Choroid plexus epithelial cell (primary cell): ENCODE measurements at regions not wholly inside any gene's neighbourhood (a gene's known extent, or its start where the extent isn't known, plus 50 kb on each side); places are given as distances from the start of the nearest gene placed in this dataset.

Experiments
- DNase-seq: peaks from one replicate; pipeline ENCODE4 v3.0.0-alpha.2; 2010; ENCODE audit warnings: low read depth
- H3K4me3 ChIP-seq: 2 replicates; pipeline ENCODE4 v1.5.1; 2011; ENCODE audit warnings: low read depth, mild to moderate bottlenecking, control low read depth, low read length, moderate library complexity
- CTCF ChIP-seq: conservative IDR thresholded peaks from 2 replicates; pipeline ENCODE4 v1.5.1; 2011; ENCODE audit warnings: low read depth, mild to moderate bottlenecking, control low read depth, inconsistent platforms, low read length, moderate library complexity

DNA sequence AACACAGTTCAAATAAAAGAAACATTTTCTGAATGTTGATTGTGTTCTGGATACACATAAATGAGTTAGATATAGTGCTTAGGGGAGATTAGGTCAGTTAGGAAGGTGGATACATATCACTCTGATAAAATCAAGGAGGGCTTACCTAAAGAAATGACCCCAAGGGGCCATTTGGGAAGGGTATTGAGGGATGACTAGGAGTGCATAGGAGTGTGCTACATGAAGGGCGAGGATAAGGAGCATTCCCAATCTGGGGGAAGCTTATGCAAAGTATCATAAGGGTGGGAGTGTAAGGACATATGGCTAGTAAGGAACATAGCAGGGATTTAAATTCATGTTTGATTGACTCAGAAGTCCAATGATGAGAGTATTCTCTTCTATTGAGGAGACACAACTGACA is 183.6 kb downstream of the NSG2 start:
- no peak for TF ChIP-seq CTCF
- no peak for DNase-seq
- H3K4me3 ChIP-seq: no peak overlapping the region

- no peak for TF ChIP-seq CTCF
- no peak overlapping the region for H3K4me3 ChIP-seq
- peak; percentile 70 for DNase-seq
Measured at GRCh38 chr5:174229514-174230370, 184.2 kb downstream of the NSG2 start.

DNA sequence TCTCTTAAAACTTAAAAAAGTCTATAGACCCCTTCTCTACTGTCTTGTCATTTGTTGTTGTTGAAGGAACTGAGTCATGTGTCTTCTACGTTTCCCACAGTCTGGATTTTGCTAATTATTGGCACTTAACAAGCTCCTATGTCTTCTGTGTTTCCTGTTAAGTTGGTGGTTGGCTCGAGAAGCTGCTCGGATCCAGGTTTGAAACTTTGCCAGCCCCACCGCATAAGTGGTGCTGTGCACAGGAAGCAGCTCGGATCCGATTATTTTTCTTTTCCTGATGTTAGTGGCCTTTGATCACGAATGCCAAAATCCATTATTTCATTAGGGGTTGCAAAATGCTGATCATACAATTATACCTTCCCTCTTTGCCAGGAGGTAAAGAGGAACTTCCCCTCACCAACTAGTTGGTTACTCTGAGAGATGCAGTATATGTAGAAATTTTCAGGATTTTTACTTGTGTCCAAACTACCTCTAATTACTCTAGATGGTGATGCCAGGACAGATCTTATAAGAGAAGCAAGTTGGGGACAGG is 186.5 kb downstream of the NSG2 start:
- TF ChIP-seq CTCF: no peak
- no peak overlapping the region for H3K4me3 ChIP-seq
- DNase-seq: peak; percentile 31

DNA sequence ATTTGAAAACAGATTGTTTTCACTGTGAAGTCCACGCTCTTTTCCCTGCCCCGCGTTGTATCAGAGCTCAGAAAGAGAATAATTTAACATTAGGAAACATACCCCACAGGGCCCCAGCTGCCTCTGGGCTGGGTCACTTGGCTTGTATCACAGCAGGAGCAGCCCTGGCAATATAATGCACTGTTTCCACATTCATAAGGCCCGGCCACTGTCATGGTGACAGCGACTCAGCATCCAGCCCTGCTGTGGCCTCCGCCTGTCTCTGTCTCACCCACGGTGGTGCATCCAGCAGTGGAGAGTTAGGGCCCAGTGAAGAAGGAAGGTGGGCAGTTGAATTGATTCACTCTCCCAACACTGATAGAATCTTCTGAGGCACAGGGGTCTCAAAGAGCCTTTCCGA is 188.9 kb downstream of the NSG2 start:
- TF ChIP-seq CTCF: no peak
- no peak for DNase-seq
- H3K4me3 ChIP-seq: no peak overlapping the region

DNA sequence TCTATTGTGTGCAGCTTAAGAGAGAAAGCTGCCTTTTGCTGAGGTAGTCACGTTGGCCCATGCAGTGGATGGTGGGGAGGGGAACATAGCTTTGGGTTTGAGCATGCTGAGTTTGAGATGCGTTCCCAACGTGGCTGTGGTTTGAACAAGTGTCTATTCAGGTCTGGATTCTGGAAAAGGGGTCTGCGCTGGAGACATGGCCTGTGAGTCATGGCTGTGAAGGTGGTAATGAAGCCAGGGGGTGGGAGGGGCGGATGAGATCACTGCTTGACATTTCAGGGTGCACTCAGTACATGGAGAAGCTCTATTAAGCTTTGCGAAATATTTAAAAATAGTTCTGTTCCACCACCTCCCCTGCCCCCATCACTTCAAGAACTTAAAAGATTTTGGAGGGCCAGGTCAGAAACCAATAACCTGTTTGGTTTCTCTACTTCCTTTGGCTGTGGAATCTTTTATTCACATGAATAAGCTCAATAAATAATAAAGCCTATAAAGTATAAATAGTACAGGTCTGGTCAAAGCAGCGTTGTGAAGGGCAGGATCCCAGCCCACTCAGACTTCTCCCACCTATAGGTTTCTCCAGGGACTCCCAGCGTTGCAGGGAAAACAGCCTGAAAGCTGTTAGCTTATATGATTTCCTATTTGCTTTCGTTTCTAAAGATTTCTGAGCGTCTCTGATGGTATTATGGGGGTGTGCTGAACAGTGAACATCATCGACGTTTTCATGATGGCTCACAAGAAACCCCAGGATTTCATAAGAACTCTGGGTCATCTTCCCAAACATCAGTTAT is 189.9 kb downstream of the NSG2 start:
- no peak for DNase-seq

GRCh38 chr5:174236070-174236469 is 190.6 kb downstream of the NSG2 start:
- no peak for TF ChIP-seq CTCF
- H3K4me3 ChIP-seq: no peak overlapping the region
- DNase-seq: no peak

More for the DNA sequence above, 189.9 kb downstream of the NSG2 start:
- no peak for TF ChIP-seq CTCF
- H3K4me3 ChIP-seq: no peak overlapping the region
